DOHH2 (cell line): ENCODE measurements at regions not wholly inside any gene's neighbourhood (a gene's known extent, or its start where the extent isn't known, plus 50 kb on each side); places are given as distances from the start of the nearest gene placed in this dataset.

ENCODE experiments used
- H3F3A ChIP-seq: fragments of 200-600 bp; sonication (generic), shearing (Covaris generic); 2 replicates; pipeline ENCODE4 v1.6.0; 2016; ENCODE audit warnings: antibody characterized with exemption, mild to moderate bottlenecking; ENCODE audit not compliant: control insufficient read depth, insufficient read depth
- H3K27ac ChIP-seq: fragments of 200-600 bp; sonication (generic); 2 replicates; pipeline ENCODE4 v1.5.1; 2014; ENCODE audit warnings: low read depth, mild to moderate bottlenecking, low read length, moderate library complexity
- H3K27me3 ChIP-seq: fragments of 200-600 bp; sonication (generic); 2 replicates; pipeline ENCODE4 v1.6.1; 2014; ENCODE audit warnings: mild to moderate bottlenecking, low read length, mixed read lengths; ENCODE audit not compliant: control insufficient read depth
- H3K36me3 ChIP-seq: fragments of 200-600 bp; sonication (generic); 2 replicates; pipeline ENCODE4 v1.6.1; 2014; ENCODE audit warnings: mild to moderate bottlenecking, low read length, moderate library complexity, mixed read lengths; ENCODE audit not compliant: control insufficient read depth
- H3K4me1 ChIP-seq: fragments of 200-600 bp; sonication (generic); 2 replicates; pipeline ENCODE4 v1.6.1; 2014; ENCODE audit warnings: mild to moderate bottlenecking, low read length, mixed read lengths; ENCODE audit not compliant: control insufficient read depth
- H3K4me2 ChIP-seq: fragments of 200-600 bp; sonication (generic); 2 replicates; pipeline ENCODE4 v1.6.0; 2014; ENCODE audit warnings: mild to moderate bottlenecking, low read length, moderate library complexity
- H3K4me3 ChIP-seq: fragments of 200-600 bp; sonication (generic); 2 replicates; pipeline ENCODE4 v1.5.1; 2014; ENCODE audit warnings: mild to moderate bottlenecking, low read length, mixed read lengths
- H3K79me2 ChIP-seq: fragments of 200-600 bp; sonication (generic); 2 replicates; pipeline ENCODE4 v1.6.1; 2014; ENCODE audit warnings: mild to moderate bottlenecking, low read length, mixed read lengths; ENCODE audit not compliant: control insufficient read depth
- H3K9me2 ChIP-seq: fragments of 200-600 bp; sonication (generic); replicated peaks from 2 replicates; pipeline ENCODE4 v1.6.1; 2014; ENCODE audit warnings: mild to moderate bottlenecking, low read length, mixed read lengths; ENCODE audit not compliant: control insufficient read depth
- H3K9me3 ChIP-seq: fragments of 200-600 bp; sonication (generic); 2 replicates; pipeline ENCODE4 v1.6.1; 2014; ENCODE audit warnings: antibody characterized with exemption, low read length, mixed read lengths; ENCODE audit not compliant: control insufficient read depth, insufficient read depth
- H4K20me1 ChIP-seq: fragments of 200-600 bp; sonication (generic); 2 replicates; pipeline ENCODE4 v1.6.0; 2014; ENCODE audit warnings: low read depth, mild to moderate bottlenecking, antibody characterized with exemption, low read length, moderate library complexity; ENCODE audit not compliant: control insufficient read depth, insufficient read depth
- EZH2phosphoT487 ChIP-seq: fragments of 200-600 bp; sonication (generic); IDR thresholded peaks from 2 replicates; pipeline ENCODE4 v1.6.1; 2017; ENCODE audit warnings: borderline replicate concordance, mild to moderate bottlenecking, antibody characterized with exemption, low read length, moderate library complexity, mixed read lengths
- TF ChIP-seq, protein P1 (sequence below): fragments of 200-600 bp; sonication (generic); IDR thresholded peaks from one replicate; pipeline ENCODE4 v1.5.1; 2014; ENCODE audit warnings: antibody characterized with exemption, mild to moderate bottlenecking, low read depth, low read length; ENCODE audit not compliant: poor library complexity, severe bottlenecking

DNA sequence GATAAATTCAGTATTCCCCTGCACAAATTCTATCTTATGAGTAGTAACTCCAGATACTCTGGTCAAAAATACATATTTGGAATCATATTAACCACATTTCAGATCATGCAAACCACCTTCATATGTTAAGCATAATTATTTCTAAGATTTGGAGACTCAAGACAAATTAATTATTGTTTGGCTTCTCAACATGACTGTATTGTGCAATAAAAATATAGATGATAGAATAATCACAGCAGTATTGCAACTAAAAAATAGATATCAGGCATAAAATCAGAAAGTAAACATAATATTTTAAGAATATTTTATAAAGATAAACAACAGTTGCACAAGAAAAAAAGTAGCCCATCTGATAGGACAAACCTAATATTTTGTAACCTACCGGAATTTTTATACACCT, 1767.6 kb upstream of the NUDT12 start:
- no peak overlapping the region for H3K4me3 ChIP-seq
- H3K27me3 ChIP-seq: no peaks in the 10 kb centered on the region
- H3F3A ChIP-seq: no peaks in the 10 kb centered on the region
- no peak overlapping the region for H3K27ac ChIP-seq
- no peaks in the 10 kb centered on the region for H3K79me2 ChIP-seq
- no peaks in the 10 kb centered on the region for H4K20me1 ChIP-seq
- no peaks in the 10 kb centered on the region for H3K9me2 ChIP-seq
- no peak overlapping the region for H3K4me2 ChIP-seq
- no peaks in the 10 kb centered on the region for H3K4me1 ChIP-seq
- H3K9me3 ChIP-seq: no peaks in the 10 kb centered on the region
- no peak for TF ChIP-seq EZH2phosphoT487
- TF ChIP-seq, protein P1, sequence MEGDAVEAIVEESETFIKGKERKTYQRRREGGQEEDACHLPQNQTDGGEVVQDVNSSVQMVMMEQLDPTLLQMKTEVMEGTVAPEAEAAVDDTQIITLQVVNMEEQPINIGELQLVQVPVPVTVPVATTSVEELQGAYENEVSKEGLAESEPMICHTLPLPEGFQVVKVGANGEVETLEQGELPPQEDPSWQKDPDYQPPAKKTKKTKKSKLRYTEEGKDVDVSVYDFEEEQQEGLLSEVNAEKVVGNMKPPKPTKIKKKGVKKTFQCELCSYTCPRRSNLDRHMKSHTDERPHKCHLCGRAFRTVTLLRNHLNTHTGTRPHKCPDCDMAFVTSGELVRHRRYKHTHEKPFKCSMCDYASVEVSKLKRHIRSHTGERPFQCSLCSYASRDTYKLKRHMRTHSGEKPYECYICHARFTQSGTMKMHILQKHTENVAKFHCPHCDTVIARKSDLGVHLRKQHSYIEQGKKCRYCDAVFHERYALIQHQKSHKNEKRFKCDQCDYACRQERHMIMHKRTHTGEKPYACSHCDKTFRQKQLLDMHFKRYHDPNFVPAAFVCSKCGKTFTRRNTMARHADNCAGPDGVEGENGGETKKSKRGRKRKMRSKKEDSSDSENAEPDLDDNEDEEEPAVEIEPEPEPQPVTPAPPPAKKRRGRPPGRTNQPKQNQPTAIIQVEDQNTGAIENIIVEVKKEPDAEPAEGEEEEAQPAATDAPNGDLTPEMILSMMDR: no peak
- no peaks in the 10 kb centered on the region for H3K36me3 ChIP-seq

DNA sequence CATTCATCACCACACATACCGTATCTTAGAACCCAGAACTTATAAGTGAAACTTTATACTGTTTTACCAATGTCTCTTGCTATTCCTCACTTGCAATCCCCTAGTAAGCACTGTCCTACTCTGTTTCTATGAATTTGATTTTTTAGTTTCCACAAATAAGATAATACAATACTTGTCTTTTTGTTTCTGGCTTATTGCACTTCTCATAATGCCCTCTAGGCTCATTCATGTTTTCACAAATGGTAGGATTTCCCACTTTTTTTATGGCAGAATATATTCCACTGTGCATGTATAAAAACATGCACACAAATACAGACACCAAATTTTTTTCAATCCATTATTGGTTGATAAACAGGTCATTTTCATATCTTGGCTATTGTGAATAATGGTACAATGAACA, 1742.3 kb upstream of the NUDT12 start:
- no peaks in the 10 kb centered on the region for H3K27me3 ChIP-seq
- H3K79me2 ChIP-seq: no peaks in the 10 kb centered on the region
- no peaks in the 10 kb centered on the region for H3K36me3 ChIP-seq
- no peaks in the 10 kb centered on the region for H4K20me1 ChIP-seq
- H3F3A ChIP-seq: no peaks in the 10 kb centered on the region
- H3K9me3 ChIP-seq: no peaks in the 10 kb centered on the region
- no peaks in the 10 kb centered on the region for H3K9me2 ChIP-seq
- no peak overlapping the region for H3K27ac ChIP-seq
- H3K4me1 ChIP-seq: no peaks in the 10 kb centered on the region
- H3K4me3 ChIP-seq: no peak overlapping the region
- TF ChIP-seq, protein P1: no peak
- no peak for TF ChIP-seq EZH2phosphoT487
- H3K4me2 ChIP-seq: no peak overlapping the region

DNA sequence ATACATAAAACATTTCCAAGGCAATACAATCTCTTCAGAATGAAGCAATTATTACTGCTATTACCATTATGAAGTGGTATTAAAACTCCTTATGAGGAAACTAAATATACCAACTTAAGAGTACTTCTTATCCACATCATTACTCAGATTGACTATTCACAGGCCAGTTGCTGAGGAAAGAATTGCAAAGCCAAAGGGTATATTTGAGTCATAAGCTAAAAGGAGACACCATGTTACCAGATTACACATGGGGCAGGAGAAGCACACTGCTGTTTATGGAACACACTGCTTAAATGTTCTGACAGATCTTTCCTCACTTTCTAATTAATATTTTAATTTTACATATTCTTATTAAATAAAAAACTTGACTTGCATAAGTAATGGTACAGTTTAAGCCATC, 1726.4 kb upstream of the NUDT12 start:
- Histone ChIP-seq H4K20me1 (no peaks in the 10 kb centered on the region), H3K9me2 (no peaks in the 10 kb centered on the region), H3K27me3 (no peaks in the 10 kb centered on the region), H3K9me3 (no peaks in the 10 kb centered on the region), H3K4me1 (no peaks in the 10 kb centered on the region), H3K36me3 (no peaks in the 10 kb centered on the region), H3F3A (no peaks in the 10 kb centered on the region), H3K27ac (no peak overlapping the region), H3K79me2 (no peaks in the 10 kb centered on the region), H3K4me2 (no peak overlapping the region), H3K4me3 (no peak overlapping the region)
- TF ChIP-seq, protein P1: no peak
- TF ChIP-seq EZH2phosphoT487: no peak

DNA sequence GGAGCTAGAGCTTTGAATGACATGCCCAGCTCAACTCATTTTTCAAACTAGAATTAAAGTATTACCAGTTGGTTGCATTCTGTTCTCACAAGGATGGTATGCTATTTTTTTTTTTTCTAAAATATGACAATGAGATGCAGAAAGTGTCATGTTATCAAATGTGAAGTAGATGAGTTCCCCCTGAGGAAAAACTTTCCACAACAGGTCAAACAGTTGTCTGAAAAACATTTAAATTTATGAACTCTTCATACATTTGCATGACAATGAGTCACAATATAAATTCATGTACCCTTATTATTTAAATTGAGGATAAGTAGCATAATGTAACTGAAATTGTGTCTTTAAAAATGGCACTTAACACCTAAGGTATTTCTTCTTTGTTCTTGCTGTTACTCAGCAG, 1720.5 kb upstream of the NUDT12 start:
- H3K4me2 ChIP-seq: no peak overlapping the region
- H4K20me1 ChIP-seq: no peaks in the 10 kb centered on the region
- no peaks in the 10 kb centered on the region for H3K9me3 ChIP-seq
- H3K27ac ChIP-seq: no peak overlapping the region
- H3K9me2 ChIP-seq: no peaks in the 10 kb centered on the region
- H3K79me2 ChIP-seq: no peaks in the 10 kb centered on the region
- no peaks in the 10 kb centered on the region for H3K36me3 ChIP-seq
- no peaks in the 10 kb centered on the region for H3K27me3 ChIP-seq
- no peaks in the 10 kb centered on the region for H3K4me1 ChIP-seq
- TF ChIP-seq, protein P1: no peak
- no peak for TF ChIP-seq EZH2phosphoT487
- H3F3A ChIP-seq: no peaks in the 10 kb centered on the region
- H3K4me3 ChIP-seq: no peak overlapping the region
